Caco-2 (cell line): ENCODE measurements at regions not wholly inside any gene's neighbourhood (a gene's known extent, or its start where the extent isn't known, plus 50 kb on each side); places are given as distances from the start of the nearest gene placed in this dataset.
"Not testable (repeated sequence)": the region's sequence is repeated elsewhere in the genome, so short reads cannot be mapped to it uniquely, and the experiment has no call there.

Experiments
- BruUV-seq: library from RNA; stranded (reverse); fragments of 400-500 nt; replicated peaks from 2 replicates; lab custom pipeline; 2021; lab: Mats Ljungman, UMichigan
- CTCF ChIA-PET: fragments of 300-600 bp; sonication (Branson Sonifier 250); formaldehyde crosslinking; loops from one replicate; lab custom pipeline; 2022; ENCODE audit warnings: antibody characterized with exemption; lab: Charles Lee
- POLR2A ChIA-PET: fragments of 300-600 bp; sonication (Branson Sonifier 250); formaldehyde crosslinking; loops from one replicate; lab custom pipeline; 2022; ENCODE audit warnings: antibody characterized with exemption; lab: Charles Lee
- DNase-seq, 2 experiments: peaks; one replicate each; pipeline versions ENCODE4 v3.0.0 to v3.0.0-alpha.2; 2020 to 2022
- H3K27me3 ChIP-seq: replicated peaks from 2 replicates; pipeline ENCODE4 v1.6.0; 2011; ENCODE audit warnings: low read length; ENCODE audit not compliant: control insufficient read depth, insufficient read depth
- H3K36me3 ChIP-seq: 2 replicates; pipeline ENCODE4 v1.5.1; 2011; ENCODE audit warnings: low read length; ENCODE audit not compliant: control insufficient read depth, insufficient read depth
- H3K4me1 ChIP-seq: fragments of 250-450 bp; sonication (Bioruptor Pico); 2 replicates; pipeline ENCODE4 v1.5.1; 2020; ENCODE audit warnings: mild to moderate bottlenecking
- H3K4me3 ChIP-seq: 2 replicates; pipeline ENCODE4 v1.5.1; 2011; ENCODE audit warnings: low read depth, mild to moderate bottlenecking, control low read depth, low read length
- H3K9me3 ChIP-seq: fragments of 250-450 bp; sonication (Bioruptor Pico); 2 replicates; pipeline ENCODE4 v1.5.1; 2020; ENCODE audit warnings: mild to moderate bottlenecking, moderate library complexity
- H3K27ac Mint-ChIP-seq: one replicate; pipeline ENCODE4 v1.8.0; 2022; ENCODE audit warnings: mixed read lengths; ENCODE audit not compliant: unreplicated experiment
- H3K27me3 Mint-ChIP-seq: one replicate; pipeline ENCODE4 v1.8.0; 2022; ENCODE audit warnings: mixed read lengths; ENCODE audit not compliant: insufficient read depth, unreplicated experiment
- H3K36me3 Mint-ChIP-seq: one replicate; pipeline ENCODE4 v1.8.0; 2022; ENCODE audit warnings: mild to moderate bottlenecking, mixed read lengths; ENCODE audit not compliant: insufficient read depth, unreplicated experiment
- H3K4me1 Mint-ChIP-seq: one replicate; pipeline ENCODE4 v1.8.0; 2022; ENCODE audit warnings: low read depth, mixed read lengths; ENCODE audit not compliant: unreplicated experiment
- H3K4me3 Mint-ChIP-seq: one replicate; pipeline ENCODE4 v1.8.0; 2022; ENCODE audit warnings: mild to moderate bottlenecking, moderate library complexity, mixed read lengths; ENCODE audit not compliant: unreplicated experiment
- H3K9me3 Mint-ChIP-seq: one replicate; pipeline ENCODE4 v1.8.0; 2022; ENCODE audit warnings: mixed read lengths; ENCODE audit not compliant: unreplicated experiment
- intact Hi-C: fragments of 100-400 bp; cut with micrococcal nuclease; formaldehyde crosslinking; loops from one replicate; pipeline ENCODE4 v1.10.0; 2022; ENCODE audit not compliant: unreplicated experiment
- TF ChIP-seq, protein P1 (sequence below), 2 experiments: fragments of 200-600 bp in 1 of 2; IDR thresholded peaks; 1 replicate in 1 of 2; 2 replicates in 1 of 2; pipeline versions ENCODE4 v1.5.1 to v1.8.0; 2011 to 2022; ENCODE audit warnings: antibody characterized with exemption in 1 of 2, control low read depth in 1 of 2, inconsistent platforms in 1 of 2, low read depth in 1 of 2, low read length in 1 of 2, mild to moderate bottlenecking in 1 of 2, moderate library complexity in 1 of 2; ENCODE audit not compliant: insufficient read depth in 1 of 2, severe bottlenecking in 1 of 2, unreplicated experiment in 1 of 2

DNA sequence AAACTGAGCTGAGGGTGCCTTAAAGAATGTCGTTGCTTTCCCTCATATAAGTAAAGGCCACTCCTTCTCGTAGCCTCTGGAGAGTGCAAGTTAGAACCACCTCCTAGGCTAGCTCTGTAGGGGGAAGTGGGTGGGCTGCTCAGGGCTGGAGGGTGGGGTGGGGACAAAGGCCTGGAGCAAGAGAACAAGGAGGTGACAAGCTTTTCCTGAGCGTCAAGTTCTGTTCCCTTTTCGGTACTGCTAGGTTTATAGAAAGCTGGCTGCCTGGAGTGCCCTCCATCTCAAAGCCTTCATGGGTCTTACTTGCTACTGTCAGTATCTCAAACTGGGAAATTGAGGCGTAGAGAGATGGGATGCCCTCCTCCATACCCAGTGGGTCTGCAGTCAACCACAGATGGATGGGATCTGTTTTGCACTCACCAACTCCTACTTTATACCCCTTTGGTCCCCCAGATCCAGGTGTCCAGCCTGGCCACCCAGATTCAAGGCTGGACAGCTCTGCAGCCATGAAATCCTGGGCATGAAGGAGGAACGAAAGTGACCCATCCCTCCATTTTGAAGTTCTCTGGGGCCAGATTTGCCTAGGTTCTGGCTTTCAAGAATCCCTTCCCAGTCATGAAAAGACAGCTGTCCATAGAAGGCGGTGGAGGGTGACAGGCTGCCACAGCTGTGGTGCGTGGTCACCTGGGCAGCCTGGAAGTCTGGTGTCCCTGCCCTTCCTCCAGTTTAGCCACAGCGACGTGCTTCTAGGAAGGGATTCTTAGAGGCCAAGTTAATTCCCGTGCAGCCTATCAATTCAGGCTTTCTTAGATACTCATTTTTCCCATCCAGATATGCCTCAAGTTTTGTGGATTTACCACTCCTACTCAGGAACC is 117.8 kb downstream of the CRLF3 start:
- H3K9me3 Mint-ChIP-seq, POLR2A ChIA-PET, H3K9me3 ChIP-seq, intact Hi-C loops, CTCF ChIA-PET, H3K4me1 ChIP-seq, H3K27me3 ChIP-seq, DNase-seq, BruUV-seq, H3K36me3 ChIP-seq, H3K27me3 Mint-ChIP-seq: not testable (repeated sequence)
- Mint-ChIP-seq H3K4me1 (peaks cover 14% of the 10 kb centered on the region), H3K4me3 (peak overlapping the region; percentile 87), H3K27ac (peak overlapping the region; percentile 91), H3K36me3 (peaks cover 12% of the 10 kb centered on the region)
- peak overlapping the region; percentile 80; the same call in 1 of the 2 replicates for H3K4me3 ChIP-seq

DNA sequence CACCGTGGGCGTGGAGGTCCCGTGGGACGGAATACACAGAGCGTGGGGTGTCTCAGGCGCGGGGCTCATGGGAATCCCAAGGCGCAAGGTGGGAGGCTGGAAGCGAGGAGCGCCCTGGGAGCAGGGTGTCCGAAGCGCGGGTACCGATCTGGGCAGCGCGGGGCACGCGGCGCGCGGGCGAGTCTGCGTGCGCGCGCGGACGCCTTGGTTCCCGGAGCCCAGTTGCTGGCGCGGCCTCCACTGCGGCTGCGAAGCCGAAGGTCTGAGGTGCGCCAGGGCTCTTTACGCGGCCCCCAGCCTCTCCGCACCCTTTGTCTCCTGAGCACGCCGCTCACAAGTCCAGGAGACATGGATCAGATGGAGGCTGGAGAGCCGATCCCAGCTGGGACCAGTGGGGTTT is 118.5 kb downstream of the CRLF3 start:
- H3K36me3 ChIP-seq, H3K9me3 Mint-ChIP-seq, CTCF ChIA-PET, POLR2A ChIA-PET, intact Hi-C loops, H3K27me3 ChIP-seq, DNase-seq, H3K27ac Mint-ChIP-seq, H3K27me3 Mint-ChIP-seq, H3K9me3 ChIP-seq, H3K36me3 Mint-ChIP-seq, BruUV-seq: not testable (repeated sequence)
- Mint-ChIP-seq H3K4me3 (peak overlapping the region; percentile 72), H3K4me1 (peaks cover 12% of the 10 kb centered on the region)
- peak overlapping the region; percentile 9 for H3K4me3 ChIP-seq
- H3K4me1 ChIP-seq: peaks cover 10% of the 10 kb centered on the region

DNA sequence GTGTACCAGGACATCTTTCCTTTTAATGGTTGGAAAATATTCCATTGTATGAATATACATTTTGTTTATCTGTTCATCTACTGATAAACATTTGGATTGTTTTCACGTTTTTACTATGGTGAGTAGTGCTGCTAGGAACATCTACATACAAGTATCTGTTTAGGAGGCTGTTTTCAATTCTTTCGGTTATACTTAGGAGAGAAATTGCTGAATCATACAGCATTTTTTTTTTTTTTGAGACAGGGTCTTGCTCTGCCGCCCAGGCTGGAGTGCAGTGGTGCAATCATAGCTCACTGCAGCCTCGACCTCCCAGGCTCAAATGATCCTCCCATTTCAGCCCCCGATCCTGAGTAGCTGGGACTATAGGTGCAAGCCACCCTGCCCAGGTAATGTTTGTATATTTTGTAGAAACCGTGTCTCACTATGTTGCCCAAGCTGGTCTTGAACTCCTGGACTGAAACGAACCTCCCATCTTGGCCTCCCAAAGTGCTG is 122.9 kb downstream of the CRLF3 start:
- Mint-ChIP-seq H3K4me1 (peaks cover 16% of the 10 kb centered on the region), H3K4me3 (no peak overlapping the region), H3K27me3 (no peaks in the 10 kb centered on the region), H3K36me3 (peaks cover 6% of the 10 kb centered on the region), H3K9me3 (no peaks in the 10 kb centered on the region), H3K27ac (peak overlapping the region; percentile 93)
- POLR2A ChIA-PET: no interaction called here
- intact Hi-C loops: no loop called here
- Histone ChIP-seq H3K4me1 (peaks cover 21% of the 10 kb centered on the region), H3K9me3 (no peaks in the 10 kb centered on the region), H3K4me3 (no peak overlapping the region), H3K27me3 (no peaks in the 10 kb centered on the region), H3K36me3 (no peaks in the 10 kb centered on the region)
- DNase-seq: no peak
- no TSS peak for BruUV-seq
- TF ChIP-seq, protein P1, sequence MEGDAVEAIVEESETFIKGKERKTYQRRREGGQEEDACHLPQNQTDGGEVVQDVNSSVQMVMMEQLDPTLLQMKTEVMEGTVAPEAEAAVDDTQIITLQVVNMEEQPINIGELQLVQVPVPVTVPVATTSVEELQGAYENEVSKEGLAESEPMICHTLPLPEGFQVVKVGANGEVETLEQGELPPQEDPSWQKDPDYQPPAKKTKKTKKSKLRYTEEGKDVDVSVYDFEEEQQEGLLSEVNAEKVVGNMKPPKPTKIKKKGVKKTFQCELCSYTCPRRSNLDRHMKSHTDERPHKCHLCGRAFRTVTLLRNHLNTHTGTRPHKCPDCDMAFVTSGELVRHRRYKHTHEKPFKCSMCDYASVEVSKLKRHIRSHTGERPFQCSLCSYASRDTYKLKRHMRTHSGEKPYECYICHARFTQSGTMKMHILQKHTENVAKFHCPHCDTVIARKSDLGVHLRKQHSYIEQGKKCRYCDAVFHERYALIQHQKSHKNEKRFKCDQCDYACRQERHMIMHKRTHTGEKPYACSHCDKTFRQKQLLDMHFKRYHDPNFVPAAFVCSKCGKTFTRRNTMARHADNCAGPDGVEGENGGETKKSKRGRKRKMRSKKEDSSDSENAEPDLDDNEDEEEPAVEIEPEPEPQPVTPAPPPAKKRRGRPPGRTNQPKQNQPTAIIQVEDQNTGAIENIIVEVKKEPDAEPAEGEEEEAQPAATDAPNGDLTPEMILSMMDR (IDR thresholded peaks at IDR 0.05; ENCODE audit: insufficient read depth in 1 of 2, low read depth in 1 of 2, low read length in 1 of 2, severe bottlenecking in 1 of 2, unreplicated experiment in 1 of 2): no peak
- CTCF ChIA-PET: no interaction called here

DNA sequence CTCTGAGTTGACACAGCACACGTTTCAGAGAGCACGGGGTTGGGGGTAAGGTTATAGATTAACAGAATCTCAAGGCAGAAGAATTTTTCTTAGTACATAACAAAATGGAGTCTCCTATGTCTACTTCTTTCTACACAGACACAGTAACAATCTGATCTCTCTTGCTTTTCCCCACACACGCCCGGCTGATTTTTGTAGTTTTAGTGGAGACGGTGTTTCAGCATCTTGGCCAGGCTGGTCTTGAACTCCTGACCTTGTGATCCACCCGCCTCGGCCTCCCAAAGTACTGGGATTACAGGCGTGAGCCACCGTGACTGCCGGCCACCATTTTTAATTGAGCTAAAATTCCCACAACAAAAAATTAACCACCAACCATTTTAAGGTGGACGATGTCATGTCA is 123.7 kb downstream of the CRLF3 start:
- CTCF ChIA-PET, intact Hi-C loops, H3K36me3 Mint-ChIP-seq, H3K4me3 ChIP-seq, BruUV-seq, H3K9me3 ChIP-seq, DNase-seq, H3K9me3 Mint-ChIP-seq, H3K27me3 ChIP-seq, H3K27me3 Mint-ChIP-seq, POLR2A ChIA-PET, H3K36me3 ChIP-seq: not testable (repeated sequence)
- peaks cover 16% of the 10 kb centered on the region for H3K4me1 Mint-ChIP-seq
- H3K4me1 ChIP-seq: peaks cover 21% of the 10 kb centered on the region
- H3K27ac Mint-ChIP-seq: peak overlapping the region; percentile 93
- peak overlapping the region; percentile 17 for H3K4me3 Mint-ChIP-seq
